ENCODE measurements at regions not wholly inside any gene's neighbourhood (a gene's known extent, or its start where the extent isn't known, plus 50 kb on each side); places are given as distances from the start of the nearest gene placed in this dataset.
"Not testable (repeated sequence)": the region's sequence is repeated elsewhere in the genome, so short reads cannot be mapped to it uniquely, and the experiment has no call there.

GRCh38 chr15:25596644-25597562 lies 158.1 kb upstream of the UBE3A start:
- TF ChIP-seq CTCF (IDR thresholded peaks at IDR 0.05; ENCODE audit: low read depth, low read length) = no peak
- DNase-seq (ENCODE audit: low read depth in 2 of 2) = peak in 1 of 2 donors; percentile 1
- H3K4me3 ChIP-seq (replicated peaks in 1 of 2; ENCODE audit: low read depth in 2 of 2, low read length in 2 of 2) = no peak overlapping the region

- no peak for DNase-seq (ENCODE audit: low read depth in 2 of 2)
- H3K4me3 ChIP-seq (replicated peaks in 1 of 2; ENCODE audit: low read depth in 2 of 2, low read length in 2 of 2) = no peak overlapping the region
- no peak for TF ChIP-seq CTCF (IDR thresholded peaks at IDR 0.05; ENCODE audit: low read depth, low read length)
These were observed 149.0 kb upstream of the UBE3A start for GRCh38 chr15:25587616-25588340.

GRCh38 chr15:25582886-25583285 lies 144.1 kb upstream of the UBE3A start:
- no peak for DNase-seq (ENCODE audit: low read depth in 2 of 2)
- H3K4me3 ChIP-seq (replicated peaks in 1 of 2; ENCODE audit: low read depth in 2 of 2, low read length in 2 of 2) = no peak overlapping the region
- no peak for TF ChIP-seq CTCF (IDR thresholded peaks at IDR 0.05; ENCODE audit: low read depth, low read length)

- H3K4me3 ChIP-seq (replicated peaks in 1 of 2; ENCODE audit: low read depth in 2 of 2, low read length in 2 of 2) = no peak overlapping the region
- no peak for DNase-seq (ENCODE audit: low read depth in 2 of 2)
- TF ChIP-seq CTCF (IDR thresholded peaks at IDR 0.05; ENCODE audit: low read depth, low read length) = no peak
These were observed 140.3 kb upstream of the UBE3A start for GRCh38 chr15:25579127-25579526.

- H3K4me3 ChIP-seq (replicated peaks in 1 of 2; ENCODE audit: low read depth in 2 of 2, low read length in 2 of 2) = no peak overlapping the region
- TF ChIP-seq CTCF (IDR thresholded peaks at IDR 0.05; ENCODE audit: low read depth, low read length) = no peak
- DNase-seq (ENCODE audit: low read depth in 2 of 2) = peak in 1 of 2 donors; percentile 0
These were observed 133.4 kb upstream of the UBE3A start for GRCh38 chr15:25572191-25572590.

- peak in 1 of 2 donors; percentile 0 for DNase-seq (ENCODE audit: low read depth in 2 of 2)
- no peak for TF ChIP-seq CTCF (IDR thresholded peaks at IDR 0.05; ENCODE audit: low read depth, low read length)
- H3K4me3 ChIP-seq (replicated peaks in 1 of 2; ENCODE audit: low read depth in 2 of 2, low read length in 2 of 2) = no peak overlapping the region
These were observed 129.9 kb upstream of the UBE3A start for GRCh38 chr15:25568751-25569150.

DNA sequence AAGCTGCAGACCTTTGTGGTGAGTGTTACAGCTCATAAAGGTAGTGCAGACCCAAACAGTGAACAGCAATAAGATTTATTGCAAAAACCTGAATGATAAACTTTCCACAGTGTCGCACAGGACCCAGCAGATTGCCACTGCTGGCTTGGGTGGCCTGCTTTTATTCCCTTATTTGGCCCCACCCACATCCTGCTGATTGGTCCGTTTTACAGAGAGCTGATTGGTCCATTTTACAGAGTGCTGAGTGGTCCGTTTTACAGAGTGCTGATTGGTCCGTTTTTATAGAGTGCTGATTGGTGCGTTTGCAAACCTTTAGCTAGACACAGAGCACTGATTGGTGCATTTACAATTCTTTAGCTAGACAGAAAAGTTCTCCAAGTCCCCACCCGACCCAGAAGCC lies 127.7 kb upstream of the UBE3A start:
- not testable (repeated sequence) for DNase-seq (ENCODE audit: low read depth in 2 of 2); H3K4me3 ChIP-seq (replicated peaks in 1 of 2; ENCODE audit: low read depth in 2 of 2, low read length in 2 of 2)

All from cardiac fibroblast (primary cell).